ENCODE measurements at regions not wholly inside any gene's neighbourhood (a gene's known extent, or its start where the extent isn't known, plus 50 kb on each side); places are given as distances from the start of the nearest gene placed in this dataset.
"Not testable (repeated sequence)": the region's sequence is repeated elsewhere in the genome, so short reads cannot be mapped to it uniquely, and the experiment has no call there.

DNA sequence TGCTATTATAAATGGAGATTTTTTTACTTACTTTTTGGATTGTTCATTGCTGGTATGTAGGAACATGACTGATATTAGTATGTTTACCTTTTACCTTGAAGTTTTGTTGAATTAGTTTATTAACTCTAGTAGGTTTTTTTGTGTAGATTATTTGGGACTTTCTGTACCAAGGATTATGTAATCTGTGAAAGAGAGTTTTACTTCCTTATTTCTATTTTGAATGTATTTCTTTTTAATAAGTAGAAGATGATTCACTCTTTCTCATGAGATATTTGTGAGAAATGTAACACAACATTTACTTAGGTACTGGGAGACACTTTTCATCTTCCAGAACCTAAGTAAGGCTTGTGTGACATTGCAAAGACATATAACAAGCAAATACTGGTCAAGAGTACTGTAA, 473.9 kb upstream of the HS3ST5 start:
- ChIA-PET POLR2A (no interaction called here), CTCF (no interaction called here)
- no peaks in the 10 kb centered on the region for H3K4me1 ChIP-seq (ENCODE audit: control insufficient read depth, extremely low read depth, insufficient read depth, low read length)
- no peak for FAIRE-seq
- no peak overlapping the region for H2AFZ ChIP-seq (ENCODE audit: low read depth, low read length)
- no peaks in the 10 kb centered on the region for H3K27me3 ChIP-seq (ENCODE audit: control insufficient read depth in 2 of 2, insufficient read depth in 2 of 2, low read length in 2 of 2)
- no peaks in the 10 kb centered on the region for H3K36me3 ChIP-seq (ENCODE audit: control insufficient read depth in 2 of 2, extremely low read depth in 1 of 2, insufficient read depth in 2 of 2, low read length in 2 of 2)
- dilution Hi-C loops (cut with MboI; ENCODE audit: extremely low pct_ligation_motif_present, low sequenced_read_pairs) = no loop called here
- H3K79me2 ChIP-seq (ENCODE audit: control insufficient read depth, insufficient read depth, low read length) = no peaks in the 10 kb centered on the region
- no peaks in the 10 kb centered on the region for H4K20me1 ChIP-seq (replicated peaks; ENCODE audit: control insufficient read depth, extremely low read depth, insufficient read depth, low read length)
- no peak overlapping the region for H3K27ac ChIP-seq (ENCODE audit: insufficient read depth, low read depth, low read length)
- no peak for DNase-seq (ENCODE audit: low read depth, low spot score)
- H3K4me2 ChIP-seq (ENCODE audit: insufficient read depth, low read length) = no peak overlapping the region
- no peak overlapping the region for H3K9ac ChIP-seq (replicated peaks; ENCODE audit: extremely low read depth, insufficient read depth, low read length)
- TF ChIP-seq, protein P1, sequence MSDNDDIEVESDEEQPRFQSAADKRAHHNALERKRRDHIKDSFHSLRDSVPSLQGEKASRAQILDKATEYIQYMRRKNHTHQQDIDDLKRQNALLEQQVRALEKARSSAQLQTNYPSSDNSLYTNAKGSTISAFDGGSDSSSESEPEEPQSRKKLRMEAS (IDR thresholded peaks at IDR 0.05; ENCODE audit: insufficient read depth, insufficient read length) = no peak
- no peak for TF ChIP-seq POLR2AphosphoS5 (IDR thresholded peaks at IDR 0.05; ENCODE audit: insufficient read depth, low read depth, low read length)
- TF ChIP-seq POLR2A (IDR thresholded peaks at IDR 0.05; ENCODE audit: low read depth, low read length) = no peak
- TF ChIP-seq MYC (IDR thresholded peaks at IDR 0.05; ENCODE audit: low read depth, low read length) = no peak
- no peak for TF ChIP-seq FOS (IDR thresholded peaks at IDR 0.05; ENCODE audit: borderline replicate concordance, insufficient read depth, low read length)
- BruUV-seq (replicated peaks) = no TSS peak
- H3K9me3 ChIP-seq (replicated peaks; ENCODE audit: control insufficient read depth, insufficient read depth, low read length) = peaks cover 2% of the 10 kb centered on the region
- intact Hi-C loops (cut with micrococcal nuclease) = no loop called here
- no peaks in the 10 kb centered on the region for H3K9me1 ChIP-seq (replicated peaks; ENCODE audit: control insufficient read depth, extremely low read depth, insufficient read depth, low read length)
- H3K4me3 ChIP-seq (replicated peaks in 1 of 3; ENCODE audit: insufficient read depth in 1 of 3, low read depth in 1 of 3, low read length in 3 of 3) = no peak overlapping the region

DNA sequence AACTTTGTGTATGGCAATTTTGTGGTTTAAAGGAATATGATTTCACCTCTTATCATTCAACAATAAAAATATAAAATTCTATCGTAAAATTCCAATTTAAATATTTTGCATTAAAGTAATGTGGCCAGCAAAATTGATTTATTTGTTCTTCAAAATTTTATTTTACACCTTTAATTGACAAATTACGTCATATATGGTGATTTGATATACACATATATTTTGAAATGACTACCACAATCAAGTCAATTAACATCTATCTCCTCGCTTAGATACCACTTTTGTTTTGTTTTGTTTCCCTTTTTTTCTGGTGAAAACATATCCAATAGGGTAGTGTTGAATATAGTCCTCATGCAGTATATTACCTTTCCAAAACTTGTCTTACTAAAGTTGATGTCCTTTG, 467.6 kb upstream of the HS3ST5 start:
- Histone ChIP-seq H3K27me3 (ENCODE audit: control insufficient read depth in 2 of 2, insufficient read depth in 2 of 2, low read length in 2 of 2) (no peaks in the 10 kb centered on the region), H3K9me3 (replicated peaks; ENCODE audit: control insufficient read depth, insufficient read depth, low read length) (peaks cover 2% of the 10 kb centered on the region), H3K4me2 (ENCODE audit: insufficient read depth, low read length) (no peak overlapping the region), H3K4me3 (replicated peaks in 1 of 3; ENCODE audit: insufficient read depth in 1 of 3, low read depth in 1 of 3, low read length in 3 of 3) (no peak overlapping the region), H3K9ac (replicated peaks; ENCODE audit: extremely low read depth, insufficient read depth, low read length) (no peak overlapping the region), H3K36me3 (ENCODE audit: control insufficient read depth in 2 of 2, extremely low read depth in 1 of 2, insufficient read depth in 2 of 2, low read length in 2 of 2) (no peaks in the 10 kb centered on the region), H3K9me1 (replicated peaks; ENCODE audit: control insufficient read depth, extremely low read depth, insufficient read depth, low read length) (no peaks in the 10 kb centered on the region), H4K20me1 (replicated peaks; ENCODE audit: control insufficient read depth, extremely low read depth, insufficient read depth, low read length) (no peaks in the 10 kb centered on the region), H3K27ac (ENCODE audit: insufficient read depth, low read depth, low read length) (no peak overlapping the region), H3K79me2 (ENCODE audit: control insufficient read depth, insufficient read depth, low read length) (no peaks in the 10 kb centered on the region), H3K4me1 (ENCODE audit: control insufficient read depth, extremely low read depth, insufficient read depth, low read length) (no peaks in the 10 kb centered on the region), H2AFZ (ENCODE audit: low read depth, low read length) (no peak overlapping the region)
- no TSS peak for BruUV-seq (replicated peaks)
- intact Hi-C loops (cut with micrococcal nuclease) = no loop called here
- dilution Hi-C loops (cut with MboI; ENCODE audit: extremely low pct_ligation_motif_present, low sequenced_read_pairs) = no loop called here
- TF ChIP-seq POLR2A (IDR thresholded peaks at IDR 0.05; ENCODE audit: low read depth, low read length) = no peak
- no peak for TF ChIP-seq FOS (IDR thresholded peaks at IDR 0.05; ENCODE audit: borderline replicate concordance, insufficient read depth, low read length)
- TF ChIP-seq, protein P1 (IDR thresholded peaks at IDR 0.05; ENCODE audit: insufficient read depth, insufficient read length) = no peak
- TF ChIP-seq POLR2AphosphoS5 (IDR thresholded peaks at IDR 0.05; ENCODE audit: insufficient read depth, low read depth, low read length) = no peak
- TF ChIP-seq EZH2 (IDR thresholded peaks at IDR 0.05; ENCODE audit: borderline replicate concordance, low read depth, low read length, severe bottlenecking) = no peak
- TF ChIP-seq MYC (IDR thresholded peaks at IDR 0.05; ENCODE audit: low read depth, low read length) = no peak
- TF ChIP-seq GATA2 (IDR thresholded peaks at IDR 0.05; ENCODE audit: insufficient read depth, insufficient read length, low read depth, low read length) = no peak
- no peak for TF ChIP-seq JUN (IDR thresholded peaks at IDR 0.05; ENCODE audit: borderline replicate concordance, insufficient read depth, insufficient read length, low read depth)
- TF ChIP-seq, protein P2, sequence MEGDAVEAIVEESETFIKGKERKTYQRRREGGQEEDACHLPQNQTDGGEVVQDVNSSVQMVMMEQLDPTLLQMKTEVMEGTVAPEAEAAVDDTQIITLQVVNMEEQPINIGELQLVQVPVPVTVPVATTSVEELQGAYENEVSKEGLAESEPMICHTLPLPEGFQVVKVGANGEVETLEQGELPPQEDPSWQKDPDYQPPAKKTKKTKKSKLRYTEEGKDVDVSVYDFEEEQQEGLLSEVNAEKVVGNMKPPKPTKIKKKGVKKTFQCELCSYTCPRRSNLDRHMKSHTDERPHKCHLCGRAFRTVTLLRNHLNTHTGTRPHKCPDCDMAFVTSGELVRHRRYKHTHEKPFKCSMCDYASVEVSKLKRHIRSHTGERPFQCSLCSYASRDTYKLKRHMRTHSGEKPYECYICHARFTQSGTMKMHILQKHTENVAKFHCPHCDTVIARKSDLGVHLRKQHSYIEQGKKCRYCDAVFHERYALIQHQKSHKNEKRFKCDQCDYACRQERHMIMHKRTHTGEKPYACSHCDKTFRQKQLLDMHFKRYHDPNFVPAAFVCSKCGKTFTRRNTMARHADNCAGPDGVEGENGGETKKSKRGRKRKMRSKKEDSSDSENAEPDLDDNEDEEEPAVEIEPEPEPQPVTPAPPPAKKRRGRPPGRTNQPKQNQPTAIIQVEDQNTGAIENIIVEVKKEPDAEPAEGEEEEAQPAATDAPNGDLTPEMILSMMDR (IDR thresholded peaks at IDR 0.05; ENCODE audit: extremely low read depth in 1 of 2, insufficient read depth in 1 of 2, low read depth in 1 of 2, low read length in 2 of 2) = no peak
- DNase-seq (ENCODE audit: low read depth, low spot score) = no peak
- CTCF ChIA-PET = no interaction called here
- FAIRE-seq = no peak
- POLR2A ChIA-PET = no interaction called here

DNA sequence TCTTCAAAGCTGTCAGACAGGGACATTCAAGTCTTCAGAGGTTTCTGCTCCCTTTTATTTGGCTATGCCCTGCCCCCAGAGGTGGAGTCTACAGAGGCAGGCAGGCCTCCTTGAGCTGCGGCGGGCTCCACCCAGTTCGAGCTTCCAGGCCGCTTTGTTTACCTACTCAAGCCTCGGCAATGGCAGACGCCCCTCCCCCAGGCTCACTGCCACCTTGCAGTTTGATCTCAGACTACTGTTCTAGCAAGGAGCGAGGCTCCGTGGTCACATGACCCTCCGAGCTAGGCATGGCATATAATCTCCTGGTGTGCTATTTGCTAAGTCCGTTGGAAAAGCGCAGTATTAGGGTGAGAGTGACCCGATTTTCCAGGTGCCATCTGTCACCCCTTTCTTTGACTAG, 462.6 kb upstream of the HS3ST5 start:
- H3K9me1 ChIP-seq (replicated peaks; ENCODE audit: control insufficient read depth, extremely low read depth, insufficient read depth, low read length); H3K79me2 ChIP-seq (ENCODE audit: control insufficient read depth, insufficient read depth, low read length); BruUV-seq (replicated peaks); H3K4me1 ChIP-seq (ENCODE audit: control insufficient read depth, extremely low read depth, insufficient read depth, low read length); H4K20me1 ChIP-seq (replicated peaks; ENCODE audit: control insufficient read depth, extremely low read depth, insufficient read depth, low read length); FAIRE-seq; POLR2A ChIA-PET; H3K4me2 ChIP-seq (ENCODE audit: insufficient read depth, low read length); H3K27ac ChIP-seq (ENCODE audit: insufficient read depth, low read depth, low read length); dilution Hi-C loops (cut with MboI; ENCODE audit: extremely low pct_ligation_motif_present, low sequenced_read_pairs); CTCF ChIA-PET; H3K36me3 ChIP-seq (ENCODE audit: control insufficient read depth in 2 of 2, extremely low read depth in 1 of 2, insufficient read depth in 2 of 2, low read length in 2 of 2); intact Hi-C loops (cut with micrococcal nuclease); H3K27me3 ChIP-seq (ENCODE audit: control insufficient read depth in 2 of 2, insufficient read depth in 2 of 2, low read length in 2 of 2); DNase-seq (ENCODE audit: low read depth, low spot score); H2AFZ ChIP-seq (ENCODE audit: low read depth, low read length); H3K9ac ChIP-seq (replicated peaks; ENCODE audit: extremely low read depth, insufficient read depth, low read length); H3K4me3 ChIP-seq (replicated peaks in 1 of 3; ENCODE audit: insufficient read depth in 1 of 3, low read depth in 1 of 3, low read length in 3 of 3); H3K9me3 ChIP-seq (replicated peaks; ENCODE audit: control insufficient read depth, insufficient read depth, low read length): not testable (repeated sequence)
